ENCODE measurements at regions not wholly inside any gene's neighbourhood (a gene's known extent, or its start where the extent isn't known, plus 50 kb on each side); places are given as distances from the start of the nearest gene placed in this dataset.

DNA sequence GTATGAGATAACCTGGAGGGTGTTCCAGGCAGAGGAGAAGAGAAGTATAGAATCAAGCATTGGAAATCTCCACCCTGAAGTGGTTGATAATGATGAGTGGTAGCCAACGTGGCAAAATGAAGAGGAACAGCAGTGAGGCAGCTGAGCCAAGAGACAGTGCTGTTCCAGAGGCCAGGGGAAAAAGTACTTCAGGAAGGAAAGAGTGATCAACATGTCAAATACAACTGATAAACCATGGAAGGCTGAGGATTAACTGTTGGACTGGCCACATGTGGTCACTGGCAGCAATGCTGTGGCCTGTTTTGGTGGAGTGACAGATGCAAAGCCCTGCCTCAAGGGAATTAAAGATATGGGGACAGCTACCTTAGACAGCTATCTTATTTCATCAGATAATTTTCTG, 51.9 kb upstream of the RMP24 start:
- DNase-seq = no peak
- TF ChIP-seq, protein P1, sequence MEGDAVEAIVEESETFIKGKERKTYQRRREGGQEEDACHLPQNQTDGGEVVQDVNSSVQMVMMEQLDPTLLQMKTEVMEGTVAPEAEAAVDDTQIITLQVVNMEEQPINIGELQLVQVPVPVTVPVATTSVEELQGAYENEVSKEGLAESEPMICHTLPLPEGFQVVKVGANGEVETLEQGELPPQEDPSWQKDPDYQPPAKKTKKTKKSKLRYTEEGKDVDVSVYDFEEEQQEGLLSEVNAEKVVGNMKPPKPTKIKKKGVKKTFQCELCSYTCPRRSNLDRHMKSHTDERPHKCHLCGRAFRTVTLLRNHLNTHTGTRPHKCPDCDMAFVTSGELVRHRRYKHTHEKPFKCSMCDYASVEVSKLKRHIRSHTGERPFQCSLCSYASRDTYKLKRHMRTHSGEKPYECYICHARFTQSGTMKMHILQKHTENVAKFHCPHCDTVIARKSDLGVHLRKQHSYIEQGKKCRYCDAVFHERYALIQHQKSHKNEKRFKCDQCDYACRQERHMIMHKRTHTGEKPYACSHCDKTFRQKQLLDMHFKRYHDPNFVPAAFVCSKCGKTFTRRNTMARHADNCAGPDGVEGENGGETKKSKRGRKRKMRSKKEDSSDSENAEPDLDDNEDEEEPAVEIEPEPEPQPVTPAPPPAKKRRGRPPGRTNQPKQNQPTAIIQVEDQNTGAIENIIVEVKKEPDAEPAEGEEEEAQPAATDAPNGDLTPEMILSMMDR (IDR thresholded peaks at IDR 0.05; ENCODE audit: borderline replicate concordance) = no peak
- H3K4me1 ChIP-seq = no peaks in the 10 kb centered on the region
- H3K9me3 ChIP-seq (replicated peaks) = no peaks in the 10 kb centered on the region
- H3K27me3 ChIP-seq (ENCODE audit: low read depth) = peaks cover 46% of the 10 kb centered on the region
- H3K4me3 ChIP-seq = no peak overlapping the region
- no peaks in the 10 kb centered on the region for H3K36me3 ChIP-seq
- intact Hi-C loops (cut with micrococcal nuclease) = no loop called here
- no peak overlapping the region for H3K27ac ChIP-seq (replicated peaks)

Small RNAs in the stretch of these regions (microRNA-seq; reads per million reads assigned to microRNA genes)
- 198 reads per million, percentile 63 among the genes with 10 or more reads in this experiment for gene MIR187
